ENCODE measurements at regions not wholly inside any gene's neighbourhood (a gene's known extent, or its start where the extent isn't known, plus 50 kb on each side); places are given as distances from the start of the nearest gene placed in this dataset.
"Not testable (repeated sequence)": the region's sequence is repeated elsewhere in the genome, so short reads cannot be mapped to it uniquely, and the experiment has no call there.

- 78 to 83% methylated on average over 1 of the region's 1 CpG for WGBS, 2 donors
- intact Hi-C loops (cut with DNase I): no loop called here
- Histone ChIP-seq H3K4me3 (no peak overlapping the region), H3K36me3 (no peaks in the 10 kb centered on the region), H3K9me3 (peaks cover 0 to 7% (median 0%) of the 10 kb centered on the region in 4 donors), H3K4me1 (no peaks in the 10 kb centered on the region), H3K27me3 (no peaks in the 10 kb centered on the region), H3K27ac (no peak overlapping the region)
- no peak for DNase-seq
- no peak for TF ChIP-seq POLR2A (IDR thresholded peaks at IDR 0.05)
These were observed 120.0 kb upstream of the RBMS1 start for GRCh38 chr2:160613466-160614153.

- Histone ChIP-seq H3K36me3 (no peaks in the 10 kb centered on the region), H3K4me3 (no peak overlapping the region), H3K9me3 (peaks cover 0 to 7% (median 0%) of the 10 kb centered on the region in 4 donors), H3K27me3 (no peaks in the 10 kb centered on the region), H3K27ac (no peak overlapping the region), H3K4me1 (no peaks in the 10 kb centered on the region)
- no peak for DNase-seq
- intact Hi-C loops (cut with DNase I): no loop called here
- TF ChIP-seq POLR2A (IDR thresholded peaks at IDR 0.05) (no peak), EP300 (IDR thresholded peaks at IDR 0.05) (no peak), CTCF (IDR thresholded peaks at IDR 0.05) (no peak), POLR2AphosphoS5 (IDR thresholded peaks at IDR 0.05) (no peak)
These were observed 120.8 kb upstream of the RBMS1 start for GRCh38 chr2:160614391-160614790.

DNA sequence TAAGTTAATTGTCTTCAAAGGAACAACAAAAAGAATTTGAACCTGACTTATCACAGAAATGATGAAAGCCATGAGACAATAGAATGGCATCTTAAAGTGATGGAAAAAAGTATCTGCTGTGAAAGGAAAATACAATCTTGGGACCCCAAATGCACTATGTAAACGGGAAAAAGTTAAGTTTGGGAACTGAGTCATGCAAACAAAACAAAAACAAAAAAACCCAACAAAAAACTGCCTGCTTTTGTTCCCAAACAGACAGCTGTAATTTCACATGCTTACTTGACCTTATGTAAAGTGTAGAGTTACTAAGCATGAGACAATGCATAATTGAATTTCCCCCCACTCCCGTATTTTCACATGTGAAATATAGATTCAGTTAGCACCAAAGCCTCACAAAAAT, 122.1 kb upstream of the RBMS1 start:
- Histone ChIP-seq H3K27me3 (no peaks in the 10 kb centered on the region), H3K4me1 (no peaks in the 10 kb centered on the region), H3K36me3 (no peaks in the 10 kb centered on the region), H3K27ac (no peak overlapping the region), H3K4me3 (no peak overlapping the region), H3K9me3 (peaks cover 0 to 7% (median 0%) of the 10 kb centered on the region in 4 donors)
- TF ChIP-seq CTCF (IDR thresholded peaks at IDR 0.05) (no peak), POLR2A (IDR thresholded peaks at IDR 0.05) (no peak), POLR2AphosphoS5 (IDR thresholded peaks at IDR 0.05) (no peak), EP300 (IDR thresholded peaks at IDR 0.05) (no peak)
- DNase-seq: no peak
- 73 to 86% methylated on average over 2 of the region's 2 CpGs for WGBS, 2 donors
- intact Hi-C loops (cut with DNase I): no loop called here

DNA sequence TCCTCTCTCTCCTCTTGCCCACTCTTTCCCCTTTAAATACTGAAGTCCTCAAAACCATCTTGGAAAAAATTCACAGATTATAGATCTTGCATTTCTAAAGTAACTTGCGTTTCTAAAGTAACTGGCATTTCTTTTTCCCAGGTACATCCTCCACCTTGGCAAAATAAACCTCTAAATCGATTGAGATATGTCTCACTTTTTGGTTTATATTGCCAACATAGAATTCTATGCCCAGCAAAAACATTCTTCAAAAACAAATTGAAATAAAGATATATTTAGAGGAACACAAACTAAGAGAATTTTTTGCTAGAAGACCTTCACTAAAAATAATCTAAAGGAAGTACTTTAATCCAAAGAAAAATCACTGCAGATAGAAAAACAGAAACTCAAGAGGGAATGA, 122.5 kb upstream of the RBMS1 start:
- DNase-seq: no peak
- Histone ChIP-seq H3K27me3 (no peaks in the 10 kb centered on the region), H3K4me3 (no peak overlapping the region), H3K9me3 (peaks cover 0 to 7% (median 0%) of the 10 kb centered on the region in 4 donors), H3K4me1 (no peaks in the 10 kb centered on the region), H3K27ac (no peak overlapping the region), H3K36me3 (no peaks in the 10 kb centered on the region)
- intact Hi-C loops (cut with DNase I): no loop called here
- 85 to 93% methylated on average over 2 of the region's 2 CpGs for WGBS, 2 donors
- TF ChIP-seq CTCF (IDR thresholded peaks at IDR 0.05) (no peak), POLR2A (IDR thresholded peaks at IDR 0.05) (no peak), EP300 (IDR thresholded peaks at IDR 0.05) (no peak)

- Histone ChIP-seq H3K9me3 (peaks cover 0 to 2% (median 0%) of the 10 kb centered on the region in 4 donors), H3K27me3 (no peaks in the 10 kb centered on the region), H3K27ac (no peak overlapping the region), H3K4me3 (no peak overlapping the region), H3K4me1 (no peaks in the 10 kb centered on the region), H3K36me3 (no peaks in the 10 kb centered on the region)
- WGBS, 2 donors: 42 to 86% methylated on average over 1 of the region's 1 CpG
- no peak for DNase-seq
- intact Hi-C loops (cut with DNase I): no loop called here
- TF ChIP-seq CTCF (IDR thresholded peaks at IDR 0.05) (no peak), POLR2A (IDR thresholded peaks at IDR 0.05) (no peak), POLR2AphosphoS5 (IDR thresholded peaks at IDR 0.05) (no peak)
These were observed 128.1 kb upstream of the RBMS1 start for GRCh38 chr2:160621748-160622147.

GRCh38 chr2:160628020-160628637, 134.5 kb upstream of the RBMS1 start:
- H3K36me3 ChIP-seq; intact Hi-C loops (cut with DNase I): not testable (repeated sequence)
- WGBS, 2 donors: 84 to 85% methylated on average over 13 of the region's 13 CpGs

More at GRCh38 chr2:160628020-160628637, 134.5 kb upstream of the RBMS1 start:
- H3K27me3 ChIP-seq, H3K27ac ChIP-seq, DNase-seq, H3K4me3 ChIP-seq, H3K4me1 ChIP-seq, H3K9me3 ChIP-seq: not testable (repeated sequence)
